ENCODE measurements at regions not wholly inside any gene's neighbourhood (a gene's known extent, or its start where the extent isn't known, plus 50 kb on each side); places are given as distances from the start of the nearest gene placed in this dataset.
"Not testable (repeated sequence)": the region's sequence is repeated elsewhere in the genome, so short reads cannot be mapped to it uniquely, and the experiment has no call there.

- no peaks in the 10 kb centered on the region for H3K4me1 ChIP-seq (ENCODE audit: control extremely low read depth in 1 of 4, control insufficient read depth in 4 of 4, insufficient read depth in 4 of 4, low read length in 3 of 4)
- DNase-seq = peak in 1 of 3 donors; percentile 4
- no peak overlapping the region for H3K27ac ChIP-seq (ENCODE audit: insufficient read depth in 1 of 2, low read depth in 1 of 2, low read length in 2 of 2, poor library complexity in 1 of 2, severe bottlenecking in 2 of 2)
- no peaks in the 10 kb centered on the region for H3K9me3 ChIP-seq (ENCODE audit: control extremely low read depth in 1 of 5, control insufficient read depth in 4 of 5, insufficient read depth in 2 of 5, low read depth in 1 of 5, low read length in 4 of 5)
- H3K27me3 ChIP-seq (replicated peaks in 2 of 5; ENCODE audit: control insufficient read depth in 4 of 5, insufficient read depth in 5 of 5, low read length in 4 of 5) = no peaks in the 10 kb centered on the region
- H3K36me3 ChIP-seq (ENCODE audit: control insufficient read depth in 4 of 4, insufficient read depth in 4 of 4, low read length in 3 of 4) = no peaks in the 10 kb centered on the region
- WGBS (ENCODE audit: insufficient coverage) = 100% methylated on average over 2 of the region's 5 CpGs
- H3K4me3 ChIP-seq (ENCODE audit: control insufficient read depth in 1 of 7, extremely low read depth in 1 of 7, insufficient read depth in 4 of 7, low read depth in 2 of 7, low read length in 6 of 7) = no peak overlapping the region
- POLR2A ChIA-PET = no interaction called here
- CTCF ChIA-PET = no interaction called here
Observed at GRCh38 chr21:25176637-25177412, 430.5 kb downstream of the MRPL39 start.

GRCh38 chr21:25175938-25176337 is 431.3 kb downstream of the MRPL39 start:
- ChIA-PET CTCF (no interaction called here), POLR2A (no interaction called here)
- no peak for DNase-seq
- Histone ChIP-seq H3K4me3 (ENCODE audit: control insufficient read depth in 1 of 7, extremely low read depth in 1 of 7, insufficient read depth in 4 of 7, low read depth in 2 of 7, low read length in 6 of 7) (no peak overlapping the region), H3K27me3 (replicated peaks in 2 of 5; ENCODE audit: control insufficient read depth in 4 of 5, insufficient read depth in 5 of 5, low read length in 4 of 5) (no peaks in the 10 kb centered on the region), H3K4me1 (ENCODE audit: control extremely low read depth in 1 of 4, control insufficient read depth in 4 of 4, insufficient read depth in 4 of 4, low read length in 3 of 4) (no peaks in the 10 kb centered on the region), H3K9me3 (ENCODE audit: control extremely low read depth in 1 of 5, control insufficient read depth in 4 of 5, insufficient read depth in 2 of 5, low read depth in 1 of 5, low read length in 4 of 5) (no peaks in the 10 kb centered on the region), H3K36me3 (ENCODE audit: control insufficient read depth in 4 of 4, insufficient read depth in 4 of 4, low read length in 3 of 4) (no peaks in the 10 kb centered on the region), H3K27ac (ENCODE audit: insufficient read depth in 1 of 2, low read depth in 1 of 2, low read length in 2 of 2, poor library complexity in 1 of 2, severe bottlenecking in 2 of 2) (no peak overlapping the region)
- WGBS (ENCODE audit: insufficient coverage) = no CpG with 5 or more reads among the region's 2 CpGs

GRCh38 chr21:25171438-25171837 is 435.8 kb downstream of the MRPL39 start:
- no peak for DNase-seq
- H3K4me3 ChIP-seq (ENCODE audit: control insufficient read depth in 1 of 7, extremely low read depth in 1 of 7, insufficient read depth in 4 of 7, low read depth in 2 of 7, low read length in 6 of 7) = no peak overlapping the region
- peaks cover 0 to 12% (median 0%) of the 10 kb centered on the region in 5 experiments for H3K9me3 ChIP-seq (ENCODE audit: control extremely low read depth in 1 of 5, control insufficient read depth in 4 of 5, insufficient read depth in 2 of 5, low read depth in 1 of 5, low read length in 4 of 5)
- H3K36me3 ChIP-seq (ENCODE audit: control insufficient read depth in 4 of 4, insufficient read depth in 4 of 4, low read length in 3 of 4) = no peaks in the 10 kb centered on the region
- H3K27me3 ChIP-seq (replicated peaks in 2 of 5; ENCODE audit: control insufficient read depth in 4 of 5, insufficient read depth in 5 of 5, low read length in 4 of 5) = no peaks in the 10 kb centered on the region
- ChIA-PET POLR2A (no interaction called here), CTCF (no interaction called here)
- no peak overlapping the region for H3K27ac ChIP-seq (ENCODE audit: insufficient read depth in 1 of 2, low read depth in 1 of 2, low read length in 2 of 2, poor library complexity in 1 of 2, severe bottlenecking in 2 of 2)
- WGBS (ENCODE audit: insufficient coverage) = 85% methylated on average over 4 of the region's 6 CpGs
- no peaks in the 10 kb centered on the region for H3K4me1 ChIP-seq (ENCODE audit: control extremely low read depth in 1 of 4, control insufficient read depth in 4 of 4, insufficient read depth in 4 of 4, low read length in 3 of 4)

- WGBS (ENCODE audit: insufficient coverage) = 100% methylated on average over 1 of the region's 3 CpGs
- H3K4me3 ChIP-seq (ENCODE audit: control insufficient read depth in 1 of 7, extremely low read depth in 1 of 7, insufficient read depth in 4 of 7, low read depth in 2 of 7, low read length in 6 of 7) = no peak overlapping the region
- H3K36me3 ChIP-seq (ENCODE audit: control insufficient read depth in 4 of 4, insufficient read depth in 4 of 4, low read length in 3 of 4) = no peaks in the 10 kb centered on the region
- CTCF ChIA-PET = no interaction called here
- POLR2A ChIA-PET = no interaction called here
- DNase-seq = no peak
- H3K9me3 ChIP-seq (ENCODE audit: control extremely low read depth in 1 of 5, control insufficient read depth in 4 of 5, insufficient read depth in 2 of 5, low read depth in 1 of 5, low read length in 4 of 5) = peaks cover 0 to 12% (median 0%) of the 10 kb centered on the region in 5 experiments
- no peaks in the 10 kb centered on the region for H3K4me1 ChIP-seq (ENCODE audit: control extremely low read depth in 1 of 4, control insufficient read depth in 4 of 4, insufficient read depth in 4 of 4, low read length in 3 of 4)
- no peak overlapping the region for H3K27ac ChIP-seq (ENCODE audit: insufficient read depth in 1 of 2, low read depth in 1 of 2, low read length in 2 of 2, poor library complexity in 1 of 2, severe bottlenecking in 2 of 2)
- H3K27me3 ChIP-seq (replicated peaks in 2 of 5; ENCODE audit: control insufficient read depth in 4 of 5, insufficient read depth in 5 of 5, low read length in 4 of 5) = no peaks in the 10 kb centered on the region
Observed at GRCh38 chr21:25170681-25171080, 436.6 kb downstream of the MRPL39 start.

- peaks cover 0 to 12% (median 0%) of the 10 kb centered on the region in 5 experiments for H3K9me3 ChIP-seq (ENCODE audit: control extremely low read depth in 1 of 5, control insufficient read depth in 4 of 5, insufficient read depth in 2 of 5, low read depth in 1 of 5, low read length in 4 of 5)
- H3K36me3 ChIP-seq (ENCODE audit: control insufficient read depth in 4 of 4, insufficient read depth in 4 of 4, low read length in 3 of 4) = no peaks in the 10 kb centered on the region
- H3K27me3 ChIP-seq (replicated peaks in 2 of 5; ENCODE audit: control insufficient read depth in 4 of 5, insufficient read depth in 5 of 5, low read length in 4 of 5) = no peaks in the 10 kb centered on the region
- POLR2A ChIA-PET = no interaction called here
- H3K4me1 ChIP-seq (ENCODE audit: control extremely low read depth in 1 of 4, control insufficient read depth in 4 of 4, insufficient read depth in 4 of 4, low read length in 3 of 4) = no peaks in the 10 kb centered on the region
- H3K27ac ChIP-seq (ENCODE audit: insufficient read depth in 1 of 2, low read depth in 1 of 2, low read length in 2 of 2, poor library complexity in 1 of 2, severe bottlenecking in 2 of 2) = no peak overlapping the region
- no peak for DNase-seq
- CTCF ChIA-PET = interaction anchor here (0.6 kb wide), 1 partner anchor 23 kb away, joined by 3 read pairs; no protein-coding TSS in a partner anchor
- WGBS (ENCODE audit: insufficient coverage) = no CpG with 5 or more reads among the region's 1 CpG
- no peak overlapping the region for H3K4me3 ChIP-seq (ENCODE audit: control insufficient read depth in 1 of 7, extremely low read depth in 1 of 7, insufficient read depth in 4 of 7, low read depth in 2 of 7, low read length in 6 of 7)
Observed at GRCh38 chr21:25169370-25169769, 437.9 kb downstream of the MRPL39 start.

GRCh38 chr21:25166904-25167303 is 440.4 kb downstream of the MRPL39 start:
- H3K27me3 ChIP-seq (replicated peaks in 2 of 5; ENCODE audit: control insufficient read depth in 4 of 5, insufficient read depth in 5 of 5, low read length in 4 of 5); H3K36me3 ChIP-seq (ENCODE audit: control insufficient read depth in 4 of 4, insufficient read depth in 4 of 4, low read length in 3 of 4); H3K4me3 ChIP-seq (ENCODE audit: control insufficient read depth in 1 of 7, extremely low read depth in 1 of 7, insufficient read depth in 4 of 7, low read depth in 2 of 7, low read length in 6 of 7); H3K4me1 ChIP-seq (ENCODE audit: control extremely low read depth in 1 of 4, control insufficient read depth in 4 of 4, insufficient read depth in 4 of 4, low read length in 3 of 4); CTCF ChIA-PET; H3K27ac ChIP-seq (ENCODE audit: insufficient read depth in 1 of 2, low read depth in 1 of 2, low read length in 2 of 2, poor library complexity in 1 of 2, severe bottlenecking in 2 of 2); POLR2A ChIA-PET; DNase-seq: not testable (repeated sequence)
- H3K9me3 ChIP-seq (ENCODE audit: control extremely low read depth in 1 of 5, control insufficient read depth in 4 of 5, insufficient read depth in 2 of 5, low read depth in 1 of 5, low read length in 4 of 5) = peaks cover 0 to 12% (median 0%) of the 10 kb centered on the region in 5 experiments
- WGBS (ENCODE audit: insufficient coverage) = no CpG with 5 or more reads among the region's 1 CpG

- ChIA-PET CTCF (no interaction called here), POLR2A (no interaction called here)
- Histone ChIP-seq H3K27ac (ENCODE audit: insufficient read depth in 1 of 2, low read depth in 1 of 2, low read length in 2 of 2, poor library complexity in 1 of 2, severe bottlenecking in 2 of 2) (no peak overlapping the region), H3K4me3 (ENCODE audit: control insufficient read depth in 1 of 7, extremely low read depth in 1 of 7, insufficient read depth in 4 of 7, low read depth in 2 of 7, low read length in 6 of 7) (no peak overlapping the region), H3K27me3 (replicated peaks in 2 of 5; ENCODE audit: control insufficient read depth in 4 of 5, insufficient read depth in 5 of 5, low read length in 4 of 5) (no peaks in the 10 kb centered on the region), H3K9me3 (ENCODE audit: control extremely low read depth in 1 of 5, control insufficient read depth in 4 of 5, insufficient read depth in 2 of 5, low read depth in 1 of 5, low read length in 4 of 5) (no peaks in the 10 kb centered on the region), H3K36me3 (ENCODE audit: control insufficient read depth in 4 of 4, insufficient read depth in 4 of 4, low read length in 3 of 4) (no peaks in the 10 kb centered on the region), H3K4me1 (ENCODE audit: control extremely low read depth in 1 of 4, control insufficient read depth in 4 of 4, insufficient read depth in 4 of 4, low read length in 3 of 4) (no peaks in the 10 kb centered on the region)
- DNase-seq = no peak
- 71% methylated on average over 2 of the region's 4 CpGs for WGBS (ENCODE audit: insufficient coverage)
Observed at GRCh38 chr21:25161571-25161970, 445.7 kb downstream of the MRPL39 start.
